HEK293 (cell line): ENCODE measurements at regions not wholly inside any gene's neighbourhood (a gene's known extent, or its start where the extent isn't known, plus 50 kb on each side); places are given as distances from the start of the nearest gene placed in this dataset.

Experiments used
- CTCF ChIA-PET: fragments of 350-600 bp; formaldehyde crosslinking; extraction: SDS; loops from one replicate; lab custom pipeline; 2021; ENCODE audit warnings: antibody characterized with exemption; lab: Yijun Ruan, JAX
- POLR2A ChIA-PET: fragments of 300-600 bp; formaldehyde crosslinking; extraction: SDS; loops from one replicate; lab custom pipeline; 2020; ENCODE audit warnings: antibody characterized with exemption, inconsistent platforms; lab: Yijun Ruan, JAX
- H3K27ac ChIP-seq: fragments of 200-500 bp; sonication (Bioruptor generic); 2 replicates; pipeline ENCODE4 v1.5.1; 2014; ENCODE audit warnings: low read depth, low read length, control low read depth, inconsistent platforms; ENCODE audit errors: extremely low read depth
- H3K36me3 ChIP-seq, 2 experiments: fragments of 200-500 bp in 1 of 2; sonication (Bioruptor generic) in 1 of 2; 1 replicate in 1 of 2; 2 replicates in 1 of 2; pipeline ENCODE4 v1.5.1; 2014 to 2017; ENCODE audit warnings: inconsistent platforms in 2 of 2, low read length in 2 of 2; ENCODE audit not compliant: control insufficient read depth in 2 of 2, insufficient read depth in 1 of 2
- H3K4me1 ChIP-seq: fragments of 200-500 bp; sonication (Bioruptor generic); 2 replicates; pipeline ENCODE4 v1.5.1; 2014; ENCODE audit warnings: mild to moderate bottlenecking, low read length, inconsistent platforms; ENCODE audit not compliant: control insufficient read depth, insufficient read depth
- H3K4me3 ChIP-seq: 2 replicates; pipeline ENCODE4 v1.5.1; 2011; ENCODE audit warnings: low read depth, mild to moderate bottlenecking, control low read depth, low read length, moderate library complexity
- H3K9me3 ChIP-seq: fragments of 200-500 bp; sonication (Bioruptor generic); 2 replicates; pipeline ENCODE4 v1.5.1; 2014; ENCODE audit warnings: low read depth, low read length, inconsistent platforms; ENCODE audit not compliant: control insufficient read depth, insufficient read depth
- ZEB2 ChIP-seq: fragments of 450-650 bp; formaldehyde crosslinking; IDR thresholded peaks from 2 replicates; pipeline ENCODE4 v1.5.1; 2016; ENCODE audit warnings: missing biosample characterization, missing genetic modification characterization
- ZNF121 ChIP-seq: fragments of 450-650 bp; formaldehyde crosslinking; IDR thresholded peaks from 2 replicates; pipeline ENCODE4 v1.5.1; 2016; ENCODE audit warnings: missing biosample characterization, missing genetic modification characterization
- ZNF146 ChIP-seq: fragments of 450-650 bp; formaldehyde crosslinking; IDR thresholded peaks from 2 replicates; pipeline ENCODE4 v1.5.1; 2016; ENCODE audit warnings: missing biosample characterization, missing genetic modification characterization
- ZNF169 ChIP-seq: fragments of 450-650 bp; formaldehyde crosslinking; IDR thresholded peaks from 2 replicates; pipeline ENCODE4 v1.5.1; 2016; ENCODE audit warnings: missing biosample characterization, missing genetic modification characterization
- ZNF214 ChIP-seq: fragments of 450-650 bp; formaldehyde crosslinking; IDR thresholded peaks from 2 replicates; pipeline ENCODE4 v1.5.1; 2017; ENCODE audit warnings: missing biosample characterization, mild to moderate bottlenecking, missing genetic modification characterization, borderline replicate concordance
- ZNF266 ChIP-seq: fragments of 450-650 bp; formaldehyde crosslinking; IDR thresholded peaks from 2 replicates; pipeline ENCODE4 v1.5.1; 2016; ENCODE audit warnings: missing biosample characterization, missing genetic modification characterization, low read depth
- ZNF555 ChIP-seq: fragments of 450-650 bp; formaldehyde crosslinking; conservative IDR thresholded peaks from 2 replicates; pipeline ENCODE4 v1.5.1; 2017; ENCODE audit warnings: missing biosample characterization, mild to moderate bottlenecking, missing genetic modification characterization, inconsistent platforms
- ZNF658 ChIP-seq: fragments of 450-650 bp; formaldehyde crosslinking; IDR thresholded peaks from 2 replicates; pipeline ENCODE4; 2016; ENCODE audit warnings: missing biosample characterization, missing genetic modification characterization
- ZNF707 ChIP-seq: fragments of 450-650 bp; formaldehyde crosslinking; IDR thresholded peaks from 2 replicates; pipeline ENCODE4 v1.5.1; 2016; ENCODE audit warnings: missing biosample characterization, missing genetic modification characterization
- ZNF777 ChIP-seq: fragments of 450-650 bp; formaldehyde crosslinking; IDR thresholded peaks from 2 replicates; pipeline ENCODE4 v1.5.1; 2017; ENCODE audit warnings: missing biosample characterization, missing genetic modification characterization, borderline replicate concordance
- ZNF830 ChIP-seq: fragments of 450-650 bp; IDR thresholded peaks from 2 replicates; pipeline ENCODE4 v1.5.0; 2018; ENCODE audit warnings: missing biosample characterization, missing genetic modification characterization, low read depth, mild to moderate bottlenecking, moderate library complexity
- TF ChIP-seq, protein P1 (sequence below): fragments of 450-650 bp; formaldehyde crosslinking; IDR thresholded peaks from 2 replicates; pipeline ENCODE4 v1.5.1; 2016; ENCODE audit warnings: missing biosample characterization, missing genetic modification characterization
- TF ChIP-seq, protein P2 (sequence below): fragments of 450-650 bp; formaldehyde crosslinking; IDR thresholded peaks from 2 replicates; pipeline ENCODE4 v1.5.1; 2016; ENCODE audit warnings: missing biosample characterization, missing genetic modification characterization
- TF ChIP-seq, protein P3 (sequence below): fragments of 450-650 bp; formaldehyde crosslinking; IDR thresholded peaks from 2 replicates; pipeline ENCODE4 v1.5.1; 2016; ENCODE audit warnings: missing biosample characterization, missing genetic modification characterization, low read depth
- TF ChIP-seq, protein P4 (sequence below): fragments of 450-650 bp; formaldehyde crosslinking; IDR thresholded peaks from 2 replicates; pipeline ENCODE4 v1.5.1; 2016; ENCODE audit warnings: missing biosample characterization, missing genetic modification characterization
- TF ChIP-seq, protein P5 (sequence below): fragments of 450-650 bp; formaldehyde crosslinking; IDR thresholded peaks from 2 replicates; pipeline ENCODE4 v1.5.1; 2016; ENCODE audit warnings: missing biosample characterization, missing genetic modification characterization, borderline replicate concordance

DNA sequence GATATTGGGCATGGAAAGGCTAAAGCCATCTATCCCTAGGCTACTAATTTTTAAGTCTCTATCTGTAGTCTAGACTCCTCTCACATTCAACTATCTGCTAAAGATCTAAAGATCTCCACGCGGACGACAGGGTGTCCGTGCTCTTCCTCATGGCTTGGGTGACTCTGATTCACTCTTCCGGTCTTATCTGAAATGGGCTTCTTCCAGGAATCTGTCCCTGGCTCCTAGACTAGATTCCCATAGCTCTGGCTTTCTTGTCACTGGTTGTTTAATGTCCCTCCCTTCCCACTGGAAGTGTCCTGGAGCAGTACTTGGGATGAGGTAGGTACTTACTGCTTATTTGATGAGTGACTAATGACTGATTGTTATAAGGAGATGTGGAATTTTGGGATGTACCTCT lies 62.0 kb upstream of the PODXL start:
- CTCF ChIA-PET = interaction anchor here (1.3 kb wide), 1 partner anchor 72 kb away, joined by 3 read pairs; no protein-coding TSS in a partner anchor
- POLR2A ChIA-PET = no interaction called here
- H3K27ac ChIP-seq = no peak overlapping the region
- no peaks in the 10 kb centered on the region for H3K36me3 ChIP-seq
- H3K4me1 ChIP-seq = no peaks in the 10 kb centered on the region
- H3K4me3 ChIP-seq = no peak overlapping the region
- no peaks in the 10 kb centered on the region for H3K9me3 ChIP-seq
- TF ChIP-seq ZNF830 (tag by site-specific recombination) = no peak
- TF ChIP-seq ZNF707 (tag by site-specific recombination) = no peak
- no peak for TF ChIP-seq ZNF169 (tag by site-specific recombination)
- TF ChIP-seq ZNF777 (tag by site-specific recombination) = no peak
- TF ChIP-seq, protein P1, sequence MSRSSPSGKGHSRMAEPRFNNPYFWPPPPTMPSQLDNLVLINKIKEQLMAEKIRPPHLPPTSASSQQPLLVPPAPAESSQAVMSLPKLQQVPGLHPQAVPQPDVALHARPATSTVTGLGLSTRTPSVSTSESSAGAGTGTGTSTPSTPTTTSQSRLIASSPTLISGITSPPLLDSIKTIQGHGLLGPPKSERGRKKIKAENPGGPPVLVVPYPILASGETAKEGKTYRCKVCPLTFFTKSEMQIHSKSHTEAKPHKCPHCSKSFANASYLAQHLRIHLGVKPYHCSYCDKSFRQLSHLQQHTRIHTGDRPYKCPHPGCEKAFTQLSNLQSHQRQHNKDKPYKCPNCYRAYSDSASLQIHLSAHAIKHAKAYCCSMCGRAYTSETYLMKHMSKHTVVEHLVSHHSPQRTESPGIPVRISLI (tag by site-specific recombination) = 0 out of 2 replicates have a peak, but pooled peaks have one; percentile 9
- no peak for TF ChIP-seq ZEB2 (tag by site-specific recombination)
- TF ChIP-seq ZNF266 (tag by site-specific recombination) = no peak

DNA sequence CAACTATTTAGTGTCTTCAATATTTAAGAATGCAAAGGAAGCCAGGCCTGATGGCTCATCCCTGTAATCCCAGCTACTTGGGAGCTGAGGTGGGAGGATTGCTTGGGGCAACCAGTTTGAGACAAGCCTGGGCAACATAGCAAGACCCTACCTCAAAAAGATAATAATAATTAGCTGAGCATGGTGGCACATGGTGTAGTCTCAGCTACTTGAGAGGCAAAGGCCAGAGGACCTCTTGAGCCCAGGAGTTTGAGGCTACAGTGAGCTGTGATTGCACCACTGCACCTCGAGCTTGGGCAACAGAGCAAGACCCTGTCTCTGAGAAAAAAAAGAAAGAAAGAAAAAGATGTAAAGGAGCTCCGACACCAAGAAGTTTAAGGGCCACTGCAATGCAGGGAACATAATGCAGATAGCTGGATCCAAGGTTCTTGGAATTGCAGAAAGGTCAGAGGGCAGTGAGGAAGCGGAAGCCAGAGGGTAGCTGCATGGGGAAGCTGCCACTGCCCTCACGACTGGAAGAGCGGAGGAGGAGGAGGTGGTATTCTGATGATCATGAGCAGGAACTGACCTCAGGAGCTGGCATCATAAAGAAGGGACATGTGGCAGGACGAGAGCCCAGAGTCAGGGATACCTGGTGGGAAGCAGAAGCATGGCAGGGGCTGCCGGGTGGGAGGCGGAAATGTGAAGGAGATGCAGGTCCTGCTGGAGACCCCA lies 60.2 kb upstream of the PODXL start:
- TF ChIP-seq ZNF121 (tag by site-specific recombination) (peak; percentile 79), ZNF214 (tag by site-specific recombination) (no peak)
- Histone ChIP-seq H3K27ac (no peak overlapping the region), H3K4me3 (no peak overlapping the region), H3K9me3 (no peaks in the 10 kb centered on the region), H3K36me3 (no peaks in the 10 kb centered on the region), H3K4me1 (no peaks in the 10 kb centered on the region)
- POLR2A ChIA-PET = no interaction called here
- CTCF ChIA-PET = interaction anchor here (0.7 to 1.3 kb wide), 2 partner anchors 9 to 443 kb away, joined by 3 read pairs; no protein-coding TSS in a partner anchor

DNA sequence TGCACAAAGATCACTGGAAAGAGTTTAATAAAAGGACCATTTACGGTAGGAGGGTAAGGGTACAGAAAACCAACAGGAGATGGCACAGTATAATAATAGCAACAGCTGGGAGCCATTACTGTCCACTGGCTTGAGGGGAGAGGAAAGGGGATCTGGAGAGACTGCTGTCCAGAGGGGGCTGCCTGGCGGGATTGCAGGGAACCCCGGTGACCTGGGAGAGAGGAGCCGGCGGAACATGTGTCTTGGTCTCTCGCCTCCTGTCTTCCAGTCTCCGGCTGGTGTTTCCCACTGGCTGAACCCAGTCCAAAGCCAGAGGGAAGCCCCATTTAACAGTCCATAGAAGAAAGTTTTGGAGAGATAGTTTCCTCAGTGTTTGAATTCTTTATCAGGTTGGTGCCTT lies 57.5 kb upstream of the PODXL start:
- Histone ChIP-seq H3K27ac (no peak overlapping the region), H3K36me3 (no peaks in the 10 kb centered on the region), H3K4me3 (no peak overlapping the region), H3K4me1 (no peaks in the 10 kb centered on the region), H3K9me3 (no peaks in the 10 kb centered on the region)
- ChIA-PET CTCF (no interaction called here), POLR2A (no interaction called here)
- TF ChIP-seq, protein P2, sequence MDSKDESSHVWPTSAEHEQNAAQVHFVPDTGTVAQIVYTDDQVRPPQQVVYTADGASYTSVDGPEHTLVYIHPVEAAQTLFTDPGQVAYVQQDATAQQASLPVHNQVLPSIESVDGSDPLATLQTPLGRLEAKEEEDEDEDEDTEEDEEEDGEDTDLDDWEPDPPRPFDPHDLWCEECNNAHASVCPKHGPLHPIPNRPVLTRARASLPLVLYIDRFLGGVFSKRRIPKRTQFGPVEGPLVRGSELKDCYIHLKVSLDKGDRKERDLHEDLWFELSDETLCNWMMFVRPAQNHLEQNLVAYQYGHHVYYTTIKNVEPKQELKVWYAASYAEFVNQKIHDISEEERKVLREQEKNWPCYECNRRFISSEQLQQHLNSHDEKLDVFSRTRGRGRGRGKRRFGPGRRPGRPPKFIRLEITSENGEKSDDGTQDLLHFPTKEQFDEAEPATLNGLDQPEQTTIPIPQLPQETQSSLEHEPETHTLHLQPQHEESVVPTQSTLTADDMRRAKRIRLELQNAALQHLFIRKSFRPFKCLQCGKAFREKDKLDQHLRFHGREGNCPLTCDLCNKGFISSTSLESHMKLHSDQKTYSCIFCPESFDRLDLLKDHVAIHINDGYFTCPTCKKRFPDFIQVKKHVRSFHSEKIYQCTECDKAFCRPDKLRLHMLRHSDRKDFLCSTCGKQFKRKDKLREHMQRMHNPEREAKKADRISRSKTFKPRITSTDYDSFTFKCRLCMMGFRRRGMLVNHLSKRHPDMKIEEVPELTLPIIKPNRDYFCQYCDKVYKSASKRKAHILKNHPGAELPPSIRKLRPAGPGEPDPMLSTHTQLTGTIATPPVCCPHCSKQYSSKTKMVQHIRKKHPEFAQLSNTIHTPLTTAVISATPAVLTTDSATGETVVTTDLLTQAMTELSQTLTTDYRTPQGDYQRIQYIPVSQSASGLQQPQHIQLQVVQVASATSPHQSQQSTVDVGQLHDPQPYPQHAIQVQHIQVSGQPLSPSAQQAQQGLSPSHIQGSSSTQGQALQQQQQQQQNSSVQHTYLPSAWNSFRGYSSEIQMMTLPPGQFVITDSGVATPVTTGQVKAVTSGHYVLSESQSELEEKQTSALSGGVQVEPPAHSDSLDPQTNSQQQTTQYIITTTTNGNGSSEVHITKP = no peak
- TF ChIP-seq, protein P3, sequence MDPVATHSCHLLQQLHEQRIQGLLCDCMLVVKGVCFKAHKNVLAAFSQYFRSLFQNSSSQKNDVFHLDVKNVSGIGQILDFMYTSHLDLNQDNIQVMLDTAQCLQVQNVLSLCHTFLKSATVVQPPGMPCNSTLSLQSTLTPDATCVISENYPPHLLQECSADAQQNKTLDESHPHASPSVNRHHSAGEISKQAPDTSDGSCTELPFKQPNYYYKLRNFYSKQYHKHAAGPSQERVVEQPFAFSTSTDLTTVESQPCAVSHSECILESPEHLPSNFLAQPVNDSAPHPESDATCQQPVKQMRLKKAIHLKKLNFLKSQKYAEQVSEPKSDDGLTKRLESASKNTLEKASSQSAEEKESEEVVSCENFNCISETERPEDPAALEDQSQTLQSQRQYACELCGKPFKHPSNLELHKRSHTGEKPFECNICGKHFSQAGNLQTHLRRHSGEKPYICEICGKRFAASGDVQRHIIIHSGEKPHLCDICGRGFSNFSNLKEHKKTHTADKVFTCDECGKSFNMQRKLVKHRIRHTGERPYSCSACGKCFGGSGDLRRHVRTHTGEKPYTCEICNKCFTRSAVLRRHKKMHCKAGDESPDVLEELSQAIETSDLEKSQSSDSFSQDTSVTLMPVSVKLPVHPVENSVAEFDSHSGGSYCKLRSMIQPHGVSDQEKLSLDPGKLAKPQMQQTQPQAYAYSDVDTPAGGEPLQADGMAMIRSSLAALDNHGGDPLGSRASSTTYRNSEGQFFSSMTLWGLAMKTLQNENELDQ = no peak
- no peak for TF ChIP-seq ZNF658
- TF ChIP-seq, protein P4, sequence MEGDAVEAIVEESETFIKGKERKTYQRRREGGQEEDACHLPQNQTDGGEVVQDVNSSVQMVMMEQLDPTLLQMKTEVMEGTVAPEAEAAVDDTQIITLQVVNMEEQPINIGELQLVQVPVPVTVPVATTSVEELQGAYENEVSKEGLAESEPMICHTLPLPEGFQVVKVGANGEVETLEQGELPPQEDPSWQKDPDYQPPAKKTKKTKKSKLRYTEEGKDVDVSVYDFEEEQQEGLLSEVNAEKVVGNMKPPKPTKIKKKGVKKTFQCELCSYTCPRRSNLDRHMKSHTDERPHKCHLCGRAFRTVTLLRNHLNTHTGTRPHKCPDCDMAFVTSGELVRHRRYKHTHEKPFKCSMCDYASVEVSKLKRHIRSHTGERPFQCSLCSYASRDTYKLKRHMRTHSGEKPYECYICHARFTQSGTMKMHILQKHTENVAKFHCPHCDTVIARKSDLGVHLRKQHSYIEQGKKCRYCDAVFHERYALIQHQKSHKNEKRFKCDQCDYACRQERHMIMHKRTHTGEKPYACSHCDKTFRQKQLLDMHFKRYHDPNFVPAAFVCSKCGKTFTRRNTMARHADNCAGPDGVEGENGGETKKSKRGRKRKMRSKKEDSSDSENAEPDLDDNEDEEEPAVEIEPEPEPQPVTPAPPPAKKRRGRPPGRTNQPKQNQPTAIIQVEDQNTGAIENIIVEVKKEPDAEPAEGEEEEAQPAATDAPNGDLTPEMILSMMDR (tag by site-specific recombination) = no peak
- no peak for TF ChIP-seq ZNF214 (tag by site-specific recombination)
- no peak for TF ChIP-seq ZNF146 (tag by site-specific recombination)
- no peak for TF ChIP-seq ZNF555
- TF ChIP-seq, protein P5, sequence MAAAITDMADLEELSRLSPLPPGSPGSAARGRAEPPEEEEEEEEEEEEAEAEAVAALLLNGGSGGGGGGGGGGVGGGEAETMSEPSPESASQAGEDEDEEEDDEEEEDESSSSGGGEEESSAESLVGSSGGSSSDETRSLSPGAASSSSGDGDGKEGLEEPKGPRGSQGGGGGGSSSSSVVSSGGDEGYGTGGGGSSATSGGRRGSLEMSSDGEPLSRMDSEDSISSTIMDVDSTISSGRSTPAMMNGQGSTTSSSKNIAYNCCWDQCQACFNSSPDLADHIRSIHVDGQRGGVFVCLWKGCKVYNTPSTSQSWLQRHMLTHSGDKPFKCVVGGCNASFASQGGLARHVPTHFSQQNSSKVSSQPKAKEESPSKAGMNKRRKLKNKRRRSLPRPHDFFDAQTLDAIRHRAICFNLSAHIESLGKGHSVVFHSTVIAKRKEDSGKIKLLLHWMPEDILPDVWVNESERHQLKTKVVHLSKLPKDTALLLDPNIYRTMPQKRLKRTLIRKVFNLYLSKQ = no peak
